Fibroblast of pulmonary artery (primary cell): ENCODE measurements at regions not wholly inside any gene's neighbourhood (a gene's known extent, or its start where the extent isn't known, plus 50 kb on each side); places are given as distances from the start of the nearest gene placed in this dataset.

Experiments
- DNase-seq: peaks from one replicate; pipeline ENCODE4 v3.0.0-alpha.2; 2010; ENCODE audit warnings: low read depth
- H3K4me3 ChIP-seq: replicated peaks from 2 replicates; pipeline ENCODE4 v1.5.1; 2011; ENCODE audit warnings: low read depth, mild to moderate bottlenecking, control low read depth, low read length, moderate library complexity
- CTCF ChIP-seq: IDR thresholded peaks from 2 replicates; pipeline ENCODE4 v1.5.1; 2011; ENCODE audit warnings: mild to moderate bottlenecking, control low read depth, low read length, inconsistent platforms; ENCODE audit errors: missing control alignments

DNA sequence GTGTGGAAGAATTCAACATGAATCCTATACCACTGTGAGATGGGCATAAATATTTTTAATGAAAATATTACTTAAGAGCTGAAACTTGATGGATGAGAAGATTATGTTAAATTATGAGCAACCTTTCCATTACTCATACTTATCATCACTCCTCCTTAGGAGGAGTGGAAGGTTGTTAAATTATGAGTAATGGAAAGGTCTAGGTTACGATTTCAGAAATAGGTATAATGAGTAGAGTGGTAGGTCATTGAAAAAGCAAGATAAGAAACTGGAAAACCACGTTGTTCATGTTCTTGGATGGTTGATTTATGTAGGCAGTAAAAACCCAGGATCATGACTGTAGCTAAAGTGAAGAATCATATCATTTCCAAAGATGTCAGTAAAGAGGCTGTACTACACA lies 973.2 kb upstream of the RAG2 start:
- no peak for TF ChIP-seq CTCF
- no peak overlapping the region for H3K4me3 ChIP-seq
- DNase-seq, result no peak

- no peak for TF ChIP-seq CTCF
- no peak overlapping the region for H3K4me3 ChIP-seq
- DNase-seq, result no peak
Measured at GRCh38 chr11:37560991-37561390, 963.0 kb upstream of the RAG2 start.

DNA sequence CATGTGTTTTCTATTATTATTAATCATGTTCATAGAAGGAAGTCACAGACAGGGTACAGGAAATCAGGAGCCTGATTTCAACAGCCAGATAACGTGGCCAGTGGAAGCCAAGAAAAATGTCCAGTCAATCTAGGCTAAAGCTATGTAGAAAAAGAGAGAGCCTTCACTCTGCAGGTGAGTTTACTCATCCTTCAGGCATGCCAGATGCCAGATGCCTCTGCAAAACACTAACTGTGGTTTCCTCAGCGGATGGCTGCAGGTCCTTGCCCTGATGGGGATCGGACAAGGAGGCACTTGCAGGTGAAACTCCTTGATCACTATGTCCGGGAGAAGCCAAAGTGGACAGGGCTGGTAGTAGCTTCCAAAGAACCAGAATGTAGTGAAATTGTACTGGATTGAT lies 962.3 kb upstream of the RAG2 start:
- no peak overlapping the region for H3K4me3 ChIP-seq
- no peak for DNase-seq
- no peak for TF ChIP-seq CTCF

DNA sequence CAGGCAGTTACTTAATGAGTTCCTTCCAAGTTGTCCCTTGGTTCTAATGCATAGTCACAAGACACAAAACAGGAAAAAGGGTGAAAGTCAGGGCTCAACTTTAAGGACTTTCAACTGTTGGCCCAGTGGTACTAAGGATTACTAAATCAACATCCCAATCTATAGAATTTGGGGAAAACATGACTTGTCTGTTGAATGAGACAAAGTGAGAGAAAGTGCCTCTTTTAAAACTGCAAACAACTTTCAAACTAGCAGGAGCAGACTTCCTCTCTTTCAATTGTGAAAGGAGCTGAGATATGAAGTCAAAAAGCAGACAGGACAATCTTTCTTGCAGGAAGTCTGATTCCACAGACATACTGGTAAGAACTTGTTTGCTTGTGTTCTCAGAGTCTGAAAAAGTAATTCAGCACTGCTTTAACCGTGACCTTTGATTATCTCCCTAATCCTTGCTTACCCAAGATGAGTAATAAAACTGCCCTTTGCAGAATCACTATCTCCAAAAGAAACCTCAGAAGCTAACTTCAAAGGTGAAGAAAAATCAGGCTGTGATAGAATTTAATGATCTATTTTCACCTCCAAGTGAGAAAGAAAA lies 960.7 kb upstream of the RAG2 start:
- TF ChIP-seq CTCF, result no peak
- peak; percentile 15 for DNase-seq
- H3K4me3 ChIP-seq, result no peak overlapping the region

DNA sequence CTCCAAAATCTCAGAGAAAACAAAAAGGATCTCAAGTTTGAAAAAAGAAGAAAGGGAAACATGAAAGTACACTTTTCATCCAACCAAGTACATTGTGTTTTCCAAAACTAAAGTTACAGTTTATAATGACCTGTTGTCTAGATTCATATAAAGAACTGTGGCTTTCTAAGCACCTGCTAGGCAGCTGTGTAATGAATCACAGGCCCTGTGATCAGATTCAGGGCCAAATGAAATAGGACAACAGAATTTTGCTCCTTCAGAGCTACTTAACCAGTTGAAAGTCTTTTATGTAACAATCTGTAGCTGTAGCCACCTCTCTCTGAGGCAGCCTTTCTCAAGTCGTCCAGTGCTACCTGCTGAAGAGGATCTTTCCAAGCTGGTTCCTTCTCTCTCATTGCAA lies 960.0 kb upstream of the RAG2 start:
- no peak overlapping the region for H3K4me3 ChIP-seq
- no peak for TF ChIP-seq CTCF
- DNase-seq, result no peak

DNA sequence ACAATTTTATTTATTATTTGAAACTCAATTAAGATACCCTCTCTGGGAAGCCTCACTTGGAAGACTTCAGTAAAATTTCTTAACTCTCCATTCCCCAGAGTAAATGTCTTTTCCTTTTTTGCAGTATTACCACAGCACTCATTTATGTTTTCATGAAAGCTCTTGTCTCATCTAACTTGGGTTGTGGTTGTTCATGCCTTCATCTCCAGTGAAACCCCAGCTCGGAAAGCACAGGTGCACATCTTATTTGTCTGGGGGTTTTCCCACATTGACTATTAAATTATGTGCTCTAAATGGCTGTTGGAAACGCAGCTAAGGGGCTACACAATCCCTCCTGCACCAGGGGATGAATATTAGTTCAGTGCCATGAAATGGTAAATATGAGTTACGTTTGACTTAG lies 954.2 kb upstream of the RAG2 start:
- no peak for DNase-seq
- no peak for TF ChIP-seq CTCF

DNA sequence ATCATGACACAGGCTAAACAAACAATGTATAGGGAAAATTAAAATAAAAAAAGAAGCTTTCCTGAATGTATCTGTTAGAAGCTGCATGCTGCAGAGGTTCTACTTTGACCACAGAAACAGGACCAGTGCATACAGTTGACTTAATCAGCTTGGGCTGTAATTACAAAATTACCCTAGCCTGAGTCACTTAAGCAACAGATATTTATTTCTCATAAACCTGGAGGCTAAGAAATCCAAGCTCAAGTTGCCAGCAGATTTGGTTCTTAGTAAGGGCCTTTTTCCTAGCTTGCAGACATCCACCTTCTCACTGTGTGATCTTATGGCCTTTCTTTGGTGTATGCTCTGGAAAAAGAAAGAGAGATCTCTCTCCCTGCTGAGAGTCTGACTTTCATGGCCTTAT lies 946.5 kb upstream of the RAG2 start:
- no peak overlapping the region for H3K4me3 ChIP-seq
- TF ChIP-seq CTCF, result no peak
- DNase-seq, result no peak

More for the DNA sequence above, 954.2 kb upstream of the RAG2 start:
- no peak overlapping the region for H3K4me3 ChIP-seq
